Keratinocyte (primary cell): ENCODE measurements at regions not wholly inside any gene's neighbourhood (a gene's known extent, or its start where the extent isn't known, plus 50 kb on each side); places are given as distances from the start of the nearest gene placed in this dataset.

Experiments used
- DNase-seq: peaks from one replicate; pipeline ENCODE4 v3.0.0-alpha.2; 2011; ENCODE audit warnings: low read depth, missing footprints, low spot score
- FAIRE-seq: peaks from 2 replicates; lab custom pipeline; 2011; peaks lifted over from hg19 to GRCh38; lab: Jason Lieb, UNC
- H2AFZ ChIP-seq: 2 replicates; pipeline ENCODE4 v1.6.0; 2012; ENCODE audit warnings: low read length, control low read depth, inconsistent platforms; ENCODE audit not compliant: control insufficient read depth
- H3K27ac ChIP-seq: 2 replicates; pipeline ENCODE4 v1.5.1; 2011; ENCODE audit warnings: low read length; ENCODE audit not compliant: control insufficient read depth, insufficient read depth
- H3K27me3 ChIP-seq: 3 replicates; pipeline ENCODE4 v1.6.0; 2011; ENCODE audit warnings: low read length; ENCODE audit not compliant: control insufficient read depth, insufficient read depth; ENCODE audit errors: extremely low read depth
- H3K36me3 ChIP-seq, 2 experiments: 2 replicates in 1 of 2; 3 replicates in 1 of 2; pipeline ENCODE4 v1.5.1; 2011; ENCODE audit warnings: low read length in 2 of 2, mild to moderate bottlenecking in 1 of 2; ENCODE audit not compliant: control insufficient read depth in 2 of 2, insufficient read depth in 2 of 2; ENCODE audit errors: extremely low read depth in 1 of 2
- H3K4me1 ChIP-seq: 3 replicates; pipeline ENCODE4 v1.5.1; 2011; ENCODE audit warnings: low read length; ENCODE audit not compliant: control insufficient read depth, insufficient read depth; ENCODE audit errors: extremely low read depth
- H3K4me2 ChIP-seq: 3 replicates; pipeline ENCODE4 v1.6.0; 2011; ENCODE audit warnings: low read depth, low read length; ENCODE audit not compliant: control insufficient read depth, insufficient read depth; ENCODE audit errors: extremely low read depth
- H3K4me3 ChIP-seq, 3 experiments: fragments of 200-600 bp in 1 of 3; sonication (generic) in 1 of 3; 2 replicates in 2 of 3; 3 replicates in 1 of 3; pipeline ENCODE4 v1.5.1; 2011 to 2016; ENCODE audit warnings: low read length in 3 of 3, mild to moderate bottlenecking in 3 of 3, control low read depth in 2 of 3, inconsistent platforms in 1 of 3, low read depth in 1 of 3, mixed read lengths in 1 of 3, mixed run types in 1 of 3, moderate library complexity in 1 of 3; ENCODE audit not compliant: control insufficient read depth in 2 of 3, insufficient read depth in 2 of 3; ENCODE audit errors: extremely low read depth in 1 of 3
- H3K79me2 ChIP-seq: 2 replicates; pipeline ENCODE4 v1.6.0; 2012; ENCODE audit warnings: low read length; ENCODE audit not compliant: control insufficient read depth, insufficient read depth
- H3K9ac ChIP-seq: 3 replicates; pipeline ENCODE4 v1.6.0; 2011; ENCODE audit warnings: low read length; ENCODE audit not compliant: control insufficient read depth, insufficient read depth; ENCODE audit errors: extremely low read depth
- H3K9me1 ChIP-seq: 3 replicates; pipeline ENCODE4 v1.6.0; 2011; ENCODE audit warnings: low read length; ENCODE audit not compliant: control insufficient read depth, insufficient read depth; ENCODE audit errors: extremely low read depth
- H3K9me3 ChIP-seq: 2 replicates; pipeline ENCODE4 v1.5.1; 2012; ENCODE audit warnings: low read depth, low read length; ENCODE audit not compliant: control insufficient read depth
- H4K20me1 ChIP-seq: 3 replicates; pipeline ENCODE4 v1.6.0; 2011; ENCODE audit warnings: low read length; ENCODE audit not compliant: control insufficient read depth, insufficient read depth; ENCODE audit errors: extremely low read depth
- CTCF ChIP-seq, 3 experiments: IDR thresholded peaks in 1 of 3; conservative IDR thresholded peaks in 1 of 3; optimal IDR thresholded peaks in 1 of 3; 2 replicates in 2 of 3; 3 replicates in 1 of 3; pipeline versions ENCODE3 to v1.5.1; 2011; ENCODE audit warnings: low read length in 3 of 3, mild to moderate bottlenecking in 3 of 3, moderate library complexity in 2 of 3, control low read depth in 1 of 3, inconsistent platforms in 1 of 3; ENCODE audit not compliant: insufficient read depth in 2 of 3; ENCODE audit errors: extremely low read depth in 1 of 3
- EZH2 ChIP-seq: IDR thresholded peaks from one replicate; pipeline ENCODE4 v1.6.1; 2012; ENCODE audit warnings: inconsistent platforms, mild to moderate bottlenecking, low read length, moderate library complexity
- dilution Hi-C: fragments of 300-500 bp; cut with MboI; formaldehyde crosslinking; loops from one replicate; pipeline ENCODE4 v1.7.0; 2020; ENCODE audit warnings: low sequenced_read_pairs; ENCODE audit not compliant: extremely low pct_ligation_motif_present

GRCh38 chrX:150308041-150308440 lies 55.1 kb upstream of the MAMLD1 start:
- DNase-seq (no peak), FAIRE-seq (no peak)
- dilution Hi-C loops: no loop called here
- TF ChIP-seq CTCF (optimal IDR thresholded peaks at IDR 0.05 in 1 of 3, IDR thresholded peaks at IDR 0.05 in 1 of 3, conservative IDR thresholded peaks at IDR 0.05 in 1 of 3; ENCODE audit: extremely low read depth in 1 of 3, insufficient read depth in 2 of 3, low read length in 3 of 3): no peak
- TF ChIP-seq EZH2: no peak
- Histone ChIP-seq H4K20me1 (no peaks in the 10 kb centered on the region), H3K27ac (no peak overlapping the region), H3K79me2 (no peaks in the 10 kb centered on the region), H3K4me2 (no peak overlapping the region), H2AFZ (no peak overlapping the region), H3K36me3 (no peaks in the 10 kb centered on the region), H3K9me3 (no peaks in the 10 kb centered on the region), H3K27me3 (no peaks in the 10 kb centered on the region), H3K4me3 (no peak overlapping the region), H3K9me1 (no peaks in the 10 kb centered on the region), H3K9ac (no peak overlapping the region), H3K4me1 (no peaks in the 10 kb centered on the region)

DNA sequence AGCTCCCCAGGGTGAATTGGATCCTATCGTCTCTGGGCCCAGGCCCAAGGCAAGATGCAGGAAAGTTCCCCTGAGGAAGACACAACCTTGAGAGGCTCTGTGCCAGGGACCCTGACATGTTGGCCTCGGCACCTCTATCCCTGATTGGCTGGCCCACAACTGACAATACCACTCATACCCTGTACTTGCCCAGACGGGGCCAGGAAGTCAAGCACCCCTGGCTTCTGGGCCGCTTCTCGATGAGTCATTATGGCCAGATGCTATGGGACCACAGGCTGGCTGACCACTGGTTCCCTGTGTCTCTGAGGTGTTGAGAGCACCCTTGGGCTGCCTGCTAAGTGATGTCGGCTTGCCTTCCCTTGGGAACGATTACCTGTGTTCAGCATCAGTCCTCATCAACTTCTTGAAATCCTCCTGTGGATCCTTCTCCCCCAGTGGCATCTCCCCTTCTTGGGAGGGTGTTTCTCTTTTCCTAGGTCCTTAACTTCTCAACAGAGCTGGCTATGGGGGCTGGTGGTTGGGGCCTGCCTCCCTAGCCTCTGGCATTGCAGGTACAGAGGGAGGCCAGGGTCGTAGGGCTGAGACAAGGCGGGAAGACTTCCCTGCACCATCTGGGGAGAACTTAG lies 54.5 kb upstream of the MAMLD1 start:
- dilution Hi-C loops: no loop called here
- Histone ChIP-seq H3K36me3 (no peaks in the 10 kb centered on the region), H3K4me1 (no peaks in the 10 kb centered on the region), H3K9me1 (no peaks in the 10 kb centered on the region), H3K79me2 (no peaks in the 10 kb centered on the region), H3K9me3 (no peaks in the 10 kb centered on the region), H3K27me3 (no peaks in the 10 kb centered on the region), H2AFZ (no peak overlapping the region), H3K27ac (no peak overlapping the region), H3K4me3 (no peak overlapping the region), H3K4me2 (no peak overlapping the region), H4K20me1 (no peaks in the 10 kb centered on the region), H3K9ac (no peak overlapping the region)
- no peak for DNase-seq
- FAIRE-seq: no peak
- TF ChIP-seq EZH2: no peak
- TF ChIP-seq CTCF (optimal IDR thresholded peaks at IDR 0.05 in 1 of 3, IDR thresholded peaks at IDR 0.05 in 1 of 3, conservative IDR thresholded peaks at IDR 0.05 in 1 of 3; ENCODE audit: extremely low read depth in 1 of 3, insufficient read depth in 2 of 3, low read length in 3 of 3): no peak
